Mesothelial cell of epicardium (in vitro differentiated cells): ENCODE measurements at regions not wholly inside any gene's neighbourhood (a gene's known extent, or its start where the extent isn't known, plus 50 kb on each side); places are given as distances from the start of the nearest gene placed in this dataset.

Experiments
- DNase-seq, 2 experiments: peaks; one replicate each; pipeline ENCODE4 v3.0.0; 2021; ENCODE audit warnings: low spot score in 2 of 2; ENCODE audit not compliant: unreplicated experiment in 2 of 2
- H3K27ac Mint-ChIP-seq: 2 replicates; pipeline ENCODE4 v1.8.0; 2021; ENCODE audit warnings: mixed read lengths
- H3K27me3 Mint-ChIP-seq: 2 replicates; pipeline ENCODE4 v1.8.0; 2021; ENCODE audit warnings: low read depth, mixed read lengths
- H3K36me3 Mint-ChIP-seq: 2 replicates; pipeline ENCODE4 v1.8.0; 2021; ENCODE audit warnings: mixed read lengths
- H3K4me1 Mint-ChIP-seq: 2 replicates; pipeline ENCODE4 v1.8.0; 2021; ENCODE audit warnings: mixed read lengths
- H3K4me3 Mint-ChIP-seq: 2 replicates; pipeline ENCODE4 v1.8.0; 2021; ENCODE audit warnings: mild to moderate bottlenecking, moderate library complexity, mixed read lengths
- H3K9me3 Mint-ChIP-seq: 2 replicates; pipeline ENCODE4 v1.8.0; 2021; ENCODE audit warnings: mixed read lengths
- CTCF ChIP-seq: fragments of 200-600 bp; sonication (generic); IDR thresholded peaks from one replicate; pipeline ENCODE4 v1.5.0; 2021; ENCODE audit warnings: antibody characterized with exemption; ENCODE audit not compliant: unreplicated experiment

DNA sequence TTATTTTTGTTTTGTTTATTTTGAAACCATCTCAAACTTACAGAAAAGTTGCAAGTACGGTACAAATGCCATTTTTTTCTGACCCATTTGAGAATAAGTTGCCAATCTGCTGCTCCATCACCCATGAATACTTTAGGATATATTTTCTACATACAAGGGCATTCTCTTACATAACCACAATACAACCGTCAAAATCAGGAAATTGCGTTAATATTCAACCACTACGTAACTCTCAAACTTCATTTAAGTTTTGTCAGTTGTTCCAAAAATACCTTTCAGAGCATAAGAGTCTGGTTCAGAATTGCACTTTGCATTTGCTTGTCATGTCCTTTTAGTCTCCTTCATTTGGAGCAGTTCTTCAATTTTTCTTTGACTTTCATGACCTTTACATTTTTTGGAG is 194.3 kb upstream of the BDNF start:
- H3K27me3 Mint-ChIP-seq: peaks cover 6% of the 10 kb centered on the region
- H3K9me3 Mint-ChIP-seq: peaks cover 14% of the 10 kb centered on the region
- TF ChIP-seq CTCF: no peak
- H3K36me3 Mint-ChIP-seq: no peaks in the 10 kb centered on the region
- no peak for DNase-seq
- no peaks in the 10 kb centered on the region for H3K4me1 Mint-ChIP-seq
- no peak overlapping the region for H3K27ac Mint-ChIP-seq
- H3K4me3 Mint-ChIP-seq: no peak overlapping the region

GRCh38 chr11:27886857-27887256 is 186.6 kb upstream of the BDNF start:
- peaks cover 7% of the 10 kb centered on the region for H3K4me1 Mint-ChIP-seq
- no peaks in the 10 kb centered on the region for H3K36me3 Mint-ChIP-seq
- peak overlapping the region; percentile 43 for H3K27ac Mint-ChIP-seq
- peaks cover 20% of the 10 kb centered on the region for H3K9me3 Mint-ChIP-seq
- no peak overlapping the region for H3K4me3 Mint-ChIP-seq
- TF ChIP-seq CTCF: no peak
- DNase-seq: no peak
- H3K27me3 Mint-ChIP-seq: peaks cover 14% of the 10 kb centered on the region

DNA sequence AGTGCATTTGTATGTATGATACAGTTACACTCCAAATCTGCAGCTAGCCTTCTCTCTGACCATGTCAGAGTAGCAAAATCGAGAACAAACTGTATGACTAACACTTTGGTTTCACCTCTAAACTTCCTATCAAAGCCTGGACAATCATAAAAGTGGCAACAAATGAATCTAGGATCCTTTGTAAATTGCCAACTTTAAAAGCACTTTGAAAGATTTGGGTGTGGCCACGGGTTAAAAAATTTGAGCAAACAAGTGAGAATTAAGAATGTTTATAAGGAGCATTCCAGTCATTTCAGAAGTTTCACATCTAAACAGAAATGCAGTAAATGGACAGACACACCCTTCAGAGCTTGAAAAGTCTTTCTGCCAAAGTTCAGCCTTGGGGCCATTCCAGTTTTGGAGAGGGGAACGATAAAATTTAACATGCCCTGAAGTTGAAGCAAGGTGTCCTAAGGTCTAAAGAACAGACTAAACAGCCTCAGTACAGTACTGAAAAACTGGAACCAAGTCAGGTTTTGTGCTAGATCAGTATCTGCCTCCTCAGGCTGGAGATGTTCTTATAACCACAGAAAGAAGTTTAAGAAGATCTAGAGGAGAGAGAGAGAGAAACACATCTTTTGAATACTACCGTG is 181.9 kb upstream of the BDNF start:
- H3K36me3 Mint-ChIP-seq: no peaks in the 10 kb centered on the region
- H3K4me3 Mint-ChIP-seq: no peak overlapping the region
- no peak overlapping the region for H3K27ac Mint-ChIP-seq
- H3K4me1 Mint-ChIP-seq: peaks cover 6% of the 10 kb centered on the region
- no peak for DNase-seq
- no peak for TF ChIP-seq CTCF
- peaks cover under 1% of the 10 kb centered on the region for H3K27me3 Mint-ChIP-seq
- H3K9me3 Mint-ChIP-seq: no peaks in the 10 kb centered on the region

GRCh38 chr11:27875831-27876775 is 175.8 kb upstream of the BDNF start:
- no peak for DNase-seq
- Mint-ChIP-seq H3K9me3 (peaks cover 6% of the 10 kb centered on the region), H3K4me3 (no peak overlapping the region), H3K4me1 (peaks cover 19% of the 10 kb centered on the region), H3K36me3 (no peaks in the 10 kb centered on the region), H3K27me3 (no peaks in the 10 kb centered on the region), H3K27ac (no peak overlapping the region)
- TF ChIP-seq CTCF: no peak

- no peak for TF ChIP-seq CTCF
- Mint-ChIP-seq H3K4me3 (no peak overlapping the region), H3K36me3 (no peaks in the 10 kb centered on the region), H3K9me3 (peaks cover 6% of the 10 kb centered on the region), H3K27ac (no peak overlapping the region), H3K27me3 (no peaks in the 10 kb centered on the region), H3K4me1 (peaks cover 19% of the 10 kb centered on the region)
- no peak for DNase-seq
Measured at GRCh38 chr11:27874998-27875830, 175.0 kb upstream of the BDNF start.
